ENCODE measurements at regions not wholly inside any gene's neighbourhood (a gene's known extent, or its start where the extent isn't known, plus 50 kb on each side); places are given as distances from the start of the nearest gene placed in this dataset.

GRCh38 chr2:33706410-33706809, 107.3 kb upstream of the FAM98A start:
- ChIA-PET POLR2A (ENCODE audit: low non-redundant PET) (no interaction called here), CTCF (no interaction called here)
- Histone ChIP-seq H3K27ac (ENCODE audit: low read depth, low read length, poor library complexity, severe bottlenecking) (no peak overlapping the region), H3K9me3 (ENCODE audit: low read depth, low read length, poor library complexity, severe bottlenecking) (no peaks in the 10 kb centered on the region), H3K27me3 (replicated peaks; ENCODE audit: insufficient read depth, low read depth, low read length, poor library complexity) (no peaks in the 10 kb centered on the region), H3K4me1 (ENCODE audit: insufficient read depth, low read length, poor library complexity, severe bottlenecking) (peaks cover 12% of the 10 kb centered on the region), H3K4me3 (ENCODE audit: low read depth, low read length, poor library complexity, severe bottlenecking) (no peak overlapping the region), H3K36me3 (ENCODE audit: insufficient read depth, low read length, poor library complexity, severe bottlenecking) (no peaks in the 10 kb centered on the region)
- TF ChIP-seq CTCF (conservative IDR thresholded peaks at IDR 0.05; ENCODE audit: low read depth, low read length) (no peak), EZH2 (IDR thresholded peaks at IDR 0.05; ENCODE audit: borderline replicate concordance, low read depth, low read length, poor library complexity, severe bottlenecking) (no peak)
- BruUV-seq (replicated peaks) = no TSS peak
- DNase-seq (ENCODE audit: low spot score) = no peak
- intact Hi-C loops (cut with micrococcal nuclease; ENCODE audit: unreplicated experiment) = no loop called here

- Histone ChIP-seq H3K27me3 (replicated peaks; ENCODE audit: insufficient read depth, low read depth, low read length, poor library complexity) (no peaks in the 10 kb centered on the region), H3K36me3 (ENCODE audit: insufficient read depth, low read length, poor library complexity, severe bottlenecking) (no peaks in the 10 kb centered on the region), H3K4me1 (ENCODE audit: insufficient read depth, low read length, poor library complexity, severe bottlenecking) (peaks cover 12% of the 10 kb centered on the region), H3K27ac (ENCODE audit: low read depth, low read length, poor library complexity, severe bottlenecking) (no peak overlapping the region), H3K4me3 (ENCODE audit: low read depth, low read length, poor library complexity, severe bottlenecking) (no peak overlapping the region), H3K9me3 (ENCODE audit: low read depth, low read length, poor library complexity, severe bottlenecking) (no peaks in the 10 kb centered on the region)
- DNase-seq (ENCODE audit: low spot score) = peak; percentile 51
- intact Hi-C loops (cut with micrococcal nuclease; ENCODE audit: unreplicated experiment) = no loop called here
- CTCF ChIA-PET = interaction anchor here (0.5 kb wide), 1 partner anchor 309 kb away, joined by 4 read pairs; no protein-coding TSS in a partner anchor
- TF ChIP-seq CTCF (conservative IDR thresholded peaks at IDR 0.05; ENCODE audit: low read depth, low read length) (no peak), EZH2 (IDR thresholded peaks at IDR 0.05; ENCODE audit: borderline replicate concordance, low read depth, low read length, poor library complexity, severe bottlenecking) (no peak)
- POLR2A ChIA-PET (ENCODE audit: low non-redundant PET) = no interaction called here
- no TSS peak for BruUV-seq (replicated peaks)
Observed at GRCh38 chr2:33704406-33704855, 105.3 kb upstream of the FAM98A start.

GRCh38 chr2:33696234-33696633, 97.1 kb upstream of the FAM98A start:
- Histone ChIP-seq H3K27ac (ENCODE audit: low read depth, low read length, poor library complexity, severe bottlenecking) (no peak overlapping the region), H3K9me3 (ENCODE audit: low read depth, low read length, poor library complexity, severe bottlenecking) (peaks cover 6% of the 10 kb centered on the region), H3K4me3 (ENCODE audit: low read depth, low read length, poor library complexity, severe bottlenecking) (no peak overlapping the region), H3K4me1 (ENCODE audit: insufficient read depth, low read length, poor library complexity, severe bottlenecking) (no peaks in the 10 kb centered on the region), H3K27me3 (replicated peaks; ENCODE audit: insufficient read depth, low read depth, low read length, poor library complexity) (no peaks in the 10 kb centered on the region), H3K36me3 (ENCODE audit: insufficient read depth, low read length, poor library complexity, severe bottlenecking) (no peaks in the 10 kb centered on the region)
- ChIA-PET POLR2A (ENCODE audit: low non-redundant PET) (no interaction called here), CTCF (no interaction called here)
- no peak for DNase-seq (ENCODE audit: low spot score)
- TF ChIP-seq CTCF (conservative IDR thresholded peaks at IDR 0.05; ENCODE audit: low read depth, low read length) (no peak), EZH2 (IDR thresholded peaks at IDR 0.05; ENCODE audit: borderline replicate concordance, low read depth, low read length, poor library complexity, severe bottlenecking) (no peak)
- intact Hi-C loops (cut with micrococcal nuclease; ENCODE audit: unreplicated experiment) = no loop called here
- BruUV-seq (replicated peaks) = no TSS peak
